Tibial nerve (tissue), 4 donors: ENCODE measurements at regions not wholly inside any gene's neighbourhood (a gene's known extent, or its start where the extent isn't known, plus 50 kb on each side); places are given as distances from the start of the nearest gene placed in this dataset.

Experiments used
- EP300 ChIP-seq, 2 donors: sonication (generic); formaldehyde crosslinking; IDR thresholded peaks; one replicate each; pipeline ENCODE4 v1.6.1; 2017; ENCODE audit warnings: antibody characterized with exemption in 2 of 2, mild to moderate bottlenecking in 1 of 2
- TF ChIP-seq, protein P1 (sequence below), 5 experiments: fragments of 200-600 bp in 3 of 5; fragments of 450-650 bp in 2 of 5; sonication (generic) in 3 of 5; IDR thresholded peaks; one replicate each; pipeline ENCODE4 v1.5.1; 2016 to 2019; ENCODE audit warnings: antibody characterized with exemption in 5 of 5, mild to moderate bottlenecking in 3 of 5, moderate library complexity in 2 of 5

GRCh38 chr2:30363406-30363805 is 83.6 kb upstream of the LCLAT1 start:
- TF ChIP-seq, protein P1, sequence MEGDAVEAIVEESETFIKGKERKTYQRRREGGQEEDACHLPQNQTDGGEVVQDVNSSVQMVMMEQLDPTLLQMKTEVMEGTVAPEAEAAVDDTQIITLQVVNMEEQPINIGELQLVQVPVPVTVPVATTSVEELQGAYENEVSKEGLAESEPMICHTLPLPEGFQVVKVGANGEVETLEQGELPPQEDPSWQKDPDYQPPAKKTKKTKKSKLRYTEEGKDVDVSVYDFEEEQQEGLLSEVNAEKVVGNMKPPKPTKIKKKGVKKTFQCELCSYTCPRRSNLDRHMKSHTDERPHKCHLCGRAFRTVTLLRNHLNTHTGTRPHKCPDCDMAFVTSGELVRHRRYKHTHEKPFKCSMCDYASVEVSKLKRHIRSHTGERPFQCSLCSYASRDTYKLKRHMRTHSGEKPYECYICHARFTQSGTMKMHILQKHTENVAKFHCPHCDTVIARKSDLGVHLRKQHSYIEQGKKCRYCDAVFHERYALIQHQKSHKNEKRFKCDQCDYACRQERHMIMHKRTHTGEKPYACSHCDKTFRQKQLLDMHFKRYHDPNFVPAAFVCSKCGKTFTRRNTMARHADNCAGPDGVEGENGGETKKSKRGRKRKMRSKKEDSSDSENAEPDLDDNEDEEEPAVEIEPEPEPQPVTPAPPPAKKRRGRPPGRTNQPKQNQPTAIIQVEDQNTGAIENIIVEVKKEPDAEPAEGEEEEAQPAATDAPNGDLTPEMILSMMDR (IDR thresholded peaks at IDR 0.05): no peak
- no peak for TF ChIP-seq EP300 (IDR thresholded peaks at IDR 0.05)
